GM19468 (cell line): ENCODE measurements at regions not wholly inside any gene's neighbourhood (a gene's known extent, or its start where the extent isn't known, plus 50 kb on each side); places are given as distances from the start of the nearest gene placed in this dataset.
"Not testable (repeated sequence)": the region's sequence is repeated elsewhere in the genome, so short reads cannot be mapped to it uniquely, and the experiment has no call there.

Source experiments
- ATAC-seq: cut with Tn5 transposase; IDR thresholded peaks from one replicate; pipeline ENCODE4 v1.9.1; 2021; ENCODE audit warnings: mild to moderate bottlenecking, moderate library complexity, moderate number of reproducible peaks; ENCODE audit not compliant: unreplicated experiment; ENCODE audit errors: extremely low read depth

DNA sequence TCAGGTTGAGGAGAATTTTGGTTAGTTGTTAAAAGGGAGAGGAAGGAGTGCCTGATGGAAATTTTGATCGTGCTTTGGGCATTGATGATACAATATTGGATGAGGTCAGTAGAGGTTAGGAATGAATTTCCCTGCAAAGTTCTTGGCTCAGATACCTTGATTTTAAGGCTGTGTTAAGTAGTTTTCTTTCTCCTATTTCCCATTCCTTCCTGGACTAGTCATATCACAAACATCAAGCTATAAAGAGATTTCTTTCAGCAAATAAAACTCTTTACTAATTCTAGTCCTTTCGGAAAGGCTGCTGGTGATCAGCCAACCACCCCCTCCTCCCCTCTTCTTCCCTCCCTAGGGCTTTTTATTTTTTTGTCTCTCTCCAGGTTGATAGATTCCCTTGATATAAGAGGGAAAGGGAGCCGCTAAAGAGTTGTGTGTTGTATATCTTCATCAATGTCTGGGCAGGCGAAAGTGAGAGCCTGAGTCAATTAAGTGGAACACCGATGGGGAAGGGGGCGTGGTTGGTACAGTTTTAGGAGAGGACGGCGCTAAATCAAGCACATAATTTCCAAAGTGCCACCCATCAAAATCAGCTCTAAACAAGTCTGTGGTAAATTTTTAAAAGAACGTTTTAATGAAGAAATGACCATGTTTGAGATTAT lies 100.1 kb upstream of the PLXNA2 start:
- ATAC-seq = no peak

DNA sequence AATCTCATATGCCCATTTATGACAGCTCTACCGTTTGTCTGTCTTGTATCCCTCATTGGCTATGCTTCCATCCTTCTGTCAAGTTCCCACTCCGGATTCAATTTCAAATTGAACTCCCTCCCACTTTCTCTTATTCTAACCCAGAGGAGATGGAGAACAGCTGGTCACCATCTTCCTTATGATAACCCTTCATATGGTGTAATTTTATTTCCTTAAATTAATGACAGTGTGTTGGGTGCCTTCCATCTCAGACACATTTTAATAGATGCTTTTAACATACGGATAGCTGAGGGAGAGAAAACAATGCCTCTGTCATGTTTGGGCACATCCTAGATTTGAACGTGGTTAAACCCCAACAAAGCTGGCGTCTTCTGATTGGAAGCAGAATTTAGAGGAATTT lies 103.0 kb upstream of the PLXNA2 start:
- ATAC-seq = no peak

DNA sequence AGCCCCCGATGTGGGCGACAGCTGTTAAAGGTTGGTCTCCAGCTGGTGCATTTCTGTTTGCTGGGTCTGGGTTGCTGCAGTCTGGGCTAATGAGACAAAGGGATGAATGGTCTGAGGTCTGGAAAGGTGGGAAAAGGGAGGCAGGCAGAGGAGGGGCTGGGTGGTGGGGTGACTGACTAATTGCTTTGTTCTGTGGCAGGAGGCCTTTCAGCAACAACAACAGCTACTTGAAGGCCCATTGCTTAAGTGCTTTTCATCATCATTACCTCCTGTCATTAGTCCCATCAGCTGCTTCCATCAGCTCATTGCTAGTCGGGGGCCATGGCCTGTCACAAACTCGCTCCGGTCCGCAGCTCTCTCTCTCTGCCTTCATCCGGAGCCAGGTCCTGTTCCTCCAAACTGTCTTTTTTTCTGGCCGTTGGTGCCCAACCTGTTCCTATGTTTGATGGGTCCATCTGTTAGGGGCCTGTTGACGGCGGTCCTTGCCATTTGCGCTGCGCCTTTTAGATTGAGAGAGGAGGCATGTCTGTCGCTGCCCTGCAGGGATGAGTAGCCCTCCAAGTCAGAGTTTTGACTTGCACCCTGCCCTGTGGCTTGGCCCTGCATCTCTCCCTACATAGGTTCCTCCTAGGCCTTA lies 105.6 kb upstream of the PLXNA2 start:
- no peak for ATAC-seq

DNA sequence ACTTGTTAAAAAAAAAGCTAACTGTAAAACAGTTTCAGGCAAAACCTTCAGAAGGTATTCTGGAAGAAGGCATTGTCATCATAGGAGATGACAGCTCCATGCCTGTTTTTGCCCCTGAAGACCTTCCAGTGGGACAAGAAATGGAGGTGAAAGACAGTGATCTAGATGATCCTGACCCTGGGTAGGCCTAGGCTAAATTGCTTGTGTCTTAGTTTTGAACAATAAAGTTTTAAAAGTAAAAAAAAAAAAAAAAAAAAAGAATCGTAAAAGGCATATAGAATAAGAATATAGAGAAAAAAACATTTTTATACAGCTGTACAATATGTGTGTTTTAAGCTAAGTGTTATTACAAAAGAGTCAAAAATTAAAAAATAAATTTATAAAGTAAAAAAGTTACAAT lies 106.6 kb upstream of the PLXNA2 start:
- ATAC-seq = no peak

DNA sequence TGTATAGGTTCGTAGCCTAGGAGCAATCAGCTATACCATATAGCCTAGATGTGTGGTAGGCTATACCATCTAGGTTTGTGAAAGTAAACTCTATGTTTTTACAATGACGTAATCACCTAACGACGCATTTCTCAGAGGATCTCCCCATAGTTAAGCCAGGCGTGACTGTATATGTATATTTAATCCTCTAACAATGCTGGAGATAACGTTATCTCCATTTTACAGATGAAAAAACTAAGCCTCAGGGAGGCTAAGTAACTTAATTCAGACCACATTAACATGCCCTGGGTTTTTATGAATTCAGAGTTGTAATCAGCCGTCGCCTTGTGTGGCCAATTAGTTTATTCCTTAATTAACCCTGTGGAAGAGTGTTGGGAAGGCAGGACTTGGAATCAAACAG lies 107.7 kb upstream of the PLXNA2 start:
- no peak for ATAC-seq

DNA sequence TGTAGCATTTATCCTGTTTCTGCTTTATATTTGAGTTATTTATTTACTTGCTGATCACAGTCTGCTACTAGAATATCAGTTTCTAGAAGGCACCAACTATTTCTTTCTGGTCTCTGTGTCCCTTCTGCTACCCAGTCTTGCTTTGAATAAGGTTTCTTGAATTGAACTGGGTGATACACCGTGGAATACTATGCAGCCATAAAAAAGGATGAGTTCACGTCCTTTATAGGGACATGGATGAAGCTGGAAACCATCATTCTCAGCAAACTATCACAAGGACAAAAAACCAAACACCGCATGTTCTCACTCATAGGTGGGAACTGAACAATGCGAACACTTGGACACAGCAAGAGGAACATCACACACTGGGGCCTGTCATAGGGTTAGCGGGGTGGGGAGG lies 109.6 kb upstream of the PLXNA2 start:
- ATAC-seq = not testable (repeated sequence)

DNA sequence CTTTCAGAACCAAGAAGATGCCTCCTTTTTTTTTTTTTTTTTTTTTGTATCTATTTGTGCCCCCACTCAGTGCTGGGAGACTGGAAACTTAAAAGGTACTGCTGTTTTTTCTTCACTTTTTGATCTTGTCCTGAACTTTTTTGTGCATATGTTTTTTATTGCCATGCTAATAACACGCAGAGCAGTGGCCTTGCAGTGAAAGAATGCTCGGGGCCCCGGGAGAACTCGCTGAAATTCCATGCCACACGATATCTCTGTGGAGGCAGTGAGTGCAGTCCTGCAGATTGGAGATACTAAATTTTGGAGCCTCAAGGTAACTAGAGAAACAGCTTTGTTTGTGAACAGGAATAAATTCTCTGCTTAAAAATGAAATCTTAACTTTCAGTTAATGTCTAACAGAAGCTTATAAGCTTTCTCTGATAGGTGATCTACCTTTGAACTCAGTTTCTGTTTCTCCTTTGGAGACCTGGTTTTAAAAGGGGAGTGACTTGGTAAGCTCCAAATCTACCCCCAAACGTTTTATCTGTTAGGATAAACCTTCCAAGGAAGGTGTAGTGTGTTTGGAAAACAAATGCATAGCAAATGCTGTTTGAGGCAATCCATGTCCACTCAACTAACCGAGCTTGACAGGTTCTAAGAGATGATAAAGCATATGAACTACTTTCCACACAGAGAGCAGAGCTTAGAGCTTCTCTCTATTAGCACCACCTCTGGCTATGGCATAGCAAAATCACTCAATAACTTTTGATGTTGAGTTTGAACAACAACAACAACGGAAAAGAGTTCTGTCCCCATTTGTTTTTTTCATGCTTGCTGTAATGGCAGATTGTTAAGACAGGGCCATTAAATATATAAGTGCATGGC lies 113.7 kb upstream of the PLXNA2 start:
- ATAC-seq = no peak

DNA sequence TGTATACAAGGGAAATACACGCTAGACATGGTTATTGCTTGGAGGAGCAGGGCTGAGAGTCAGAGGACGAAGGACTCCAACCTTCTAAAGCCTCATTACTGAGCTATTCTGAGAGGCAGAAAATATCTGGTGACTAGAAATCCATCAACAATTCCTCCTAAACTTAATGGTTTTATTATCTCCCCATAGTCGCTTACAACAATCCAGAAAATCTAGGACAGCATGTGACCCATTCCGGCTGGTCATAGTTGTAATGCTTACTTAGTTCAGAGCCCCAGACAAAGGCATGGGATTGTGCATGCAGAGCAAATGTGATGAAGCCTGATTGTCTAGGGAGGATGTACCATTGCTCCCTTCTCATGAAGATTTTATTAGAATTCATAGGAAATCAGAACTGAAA lies 114.5 kb upstream of the PLXNA2 start:
- no peak for ATAC-seq

DNA sequence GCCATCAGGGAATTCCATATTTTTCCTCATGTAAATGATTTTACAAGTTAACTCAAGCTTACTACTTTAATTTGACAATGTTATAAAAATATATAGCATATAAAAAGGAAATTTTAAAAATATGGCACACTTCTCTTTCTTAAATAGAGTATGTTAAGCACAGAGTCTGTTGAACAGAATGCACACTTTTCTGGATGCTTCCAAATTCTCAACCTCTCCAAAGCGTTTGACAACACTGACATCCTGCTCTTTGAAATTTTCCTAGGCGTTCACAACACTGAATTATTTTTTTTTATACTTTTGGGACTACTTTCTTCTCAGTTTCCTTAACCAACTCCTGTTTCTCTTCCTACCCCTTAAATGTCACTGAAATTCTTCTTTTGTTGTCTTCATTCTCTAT lies 117.8 kb upstream of the PLXNA2 start:
- ATAC-seq = no peak

DNA sequence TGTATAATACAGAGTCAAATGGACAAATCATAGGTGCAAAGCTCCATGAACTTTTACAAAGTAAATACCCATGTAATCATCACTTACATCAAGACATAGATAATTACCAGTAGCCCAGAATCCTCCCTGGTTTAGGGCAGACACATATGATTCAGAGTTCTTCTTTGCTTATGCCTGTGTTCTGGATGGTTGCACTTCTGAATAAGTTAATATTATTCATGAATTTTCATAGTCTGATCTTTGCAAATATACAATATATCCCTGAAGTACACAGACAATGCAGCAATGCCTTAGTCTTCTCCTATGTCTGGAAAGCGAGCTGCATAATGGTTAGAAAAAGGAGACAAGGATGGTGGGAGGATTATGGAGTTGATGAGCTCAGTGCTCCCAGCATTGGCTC lies 122.4 kb upstream of the PLXNA2 start:
- ATAC-seq = no peak

DNA sequence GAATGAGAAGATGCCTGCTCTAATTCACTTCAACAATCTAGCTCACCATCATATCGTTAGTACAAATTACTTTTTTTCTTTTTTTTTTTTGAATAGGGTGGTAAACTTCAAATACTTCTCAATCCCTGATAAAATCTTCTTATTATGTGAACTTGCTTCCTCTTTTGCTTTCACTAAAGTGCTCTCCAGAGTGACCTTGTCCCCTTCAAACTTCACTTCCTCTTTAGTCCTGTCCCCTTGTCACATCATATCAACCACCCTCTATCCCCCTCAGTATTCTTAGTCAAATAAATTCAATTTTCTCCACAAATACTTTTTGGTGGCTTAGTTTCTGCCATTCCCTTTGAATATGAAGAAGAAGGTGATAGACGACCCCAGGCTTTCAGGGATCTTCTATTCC lies 124.9 kb upstream of the PLXNA2 start:
- no peak for ATAC-seq

DNA sequence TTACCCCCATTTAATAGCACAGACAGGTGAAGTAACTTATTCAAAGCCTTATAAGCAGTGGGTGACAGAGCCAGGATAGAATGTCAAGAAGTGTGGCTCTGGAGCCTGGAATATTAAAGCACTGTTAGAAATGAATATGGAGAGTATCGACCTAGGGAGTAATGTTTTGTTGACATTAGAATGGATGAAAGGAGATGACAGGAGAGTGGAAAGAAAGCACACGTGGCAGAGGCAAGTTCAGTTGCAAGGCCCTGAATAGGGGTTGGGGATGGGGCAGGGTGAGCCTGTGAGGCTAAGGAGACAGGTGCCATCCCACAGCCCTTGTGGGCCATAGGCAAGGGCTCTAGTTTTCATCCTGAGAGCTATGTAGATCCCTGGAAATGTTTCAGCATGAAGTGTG lies 125.5 kb upstream of the PLXNA2 start:
- no peak for ATAC-seq

DNA sequence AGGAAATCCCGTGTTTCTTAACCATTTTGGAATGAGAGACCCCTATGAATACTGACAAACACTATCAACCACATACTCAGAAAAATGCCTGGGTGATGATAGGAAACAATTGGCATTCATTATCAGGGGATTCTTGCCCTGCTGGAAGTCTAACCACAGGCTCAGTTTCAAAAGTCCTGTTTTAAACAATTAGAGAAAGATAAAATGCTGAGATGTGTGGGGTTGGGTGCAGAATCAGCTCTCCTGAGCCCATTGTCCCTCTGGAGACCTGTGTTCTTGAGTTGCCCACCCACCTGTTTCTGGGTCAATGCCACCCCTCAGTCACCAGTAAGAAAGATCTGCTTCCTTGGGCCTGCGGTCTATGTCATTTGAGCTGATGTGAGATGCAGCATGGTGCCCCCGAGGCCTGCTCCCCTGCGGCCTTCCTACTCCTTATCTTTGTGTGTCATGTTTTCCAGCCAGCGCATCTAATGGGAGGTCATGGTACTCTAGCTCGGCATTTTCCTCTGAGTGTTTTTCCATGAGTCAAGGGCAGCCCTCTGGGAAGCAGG lies 130.3 kb upstream of the PLXNA2 start:
- ATAC-seq = no peak

DNA sequence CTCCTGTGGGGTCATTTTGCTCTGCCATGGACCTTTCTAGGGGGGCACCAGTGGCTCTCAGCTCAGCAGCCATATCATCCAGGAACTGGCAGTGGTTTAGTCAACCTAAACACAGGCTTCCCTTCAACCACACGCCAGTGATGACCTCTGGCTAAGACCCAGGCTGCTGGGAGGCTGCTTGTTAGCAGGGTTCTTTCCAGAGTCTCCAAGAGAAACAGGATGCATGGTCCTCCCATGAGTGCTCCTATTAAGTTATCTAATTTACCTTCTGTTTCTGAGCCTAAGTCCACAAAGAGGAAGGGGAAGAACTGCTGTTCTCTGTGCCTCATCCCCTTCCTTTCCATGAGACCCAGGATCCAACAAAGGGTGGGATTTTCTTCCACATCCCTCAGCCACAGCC lies 137.3 kb upstream of the PLXNA2 start:
- ATAC-seq = no peak

DNA sequence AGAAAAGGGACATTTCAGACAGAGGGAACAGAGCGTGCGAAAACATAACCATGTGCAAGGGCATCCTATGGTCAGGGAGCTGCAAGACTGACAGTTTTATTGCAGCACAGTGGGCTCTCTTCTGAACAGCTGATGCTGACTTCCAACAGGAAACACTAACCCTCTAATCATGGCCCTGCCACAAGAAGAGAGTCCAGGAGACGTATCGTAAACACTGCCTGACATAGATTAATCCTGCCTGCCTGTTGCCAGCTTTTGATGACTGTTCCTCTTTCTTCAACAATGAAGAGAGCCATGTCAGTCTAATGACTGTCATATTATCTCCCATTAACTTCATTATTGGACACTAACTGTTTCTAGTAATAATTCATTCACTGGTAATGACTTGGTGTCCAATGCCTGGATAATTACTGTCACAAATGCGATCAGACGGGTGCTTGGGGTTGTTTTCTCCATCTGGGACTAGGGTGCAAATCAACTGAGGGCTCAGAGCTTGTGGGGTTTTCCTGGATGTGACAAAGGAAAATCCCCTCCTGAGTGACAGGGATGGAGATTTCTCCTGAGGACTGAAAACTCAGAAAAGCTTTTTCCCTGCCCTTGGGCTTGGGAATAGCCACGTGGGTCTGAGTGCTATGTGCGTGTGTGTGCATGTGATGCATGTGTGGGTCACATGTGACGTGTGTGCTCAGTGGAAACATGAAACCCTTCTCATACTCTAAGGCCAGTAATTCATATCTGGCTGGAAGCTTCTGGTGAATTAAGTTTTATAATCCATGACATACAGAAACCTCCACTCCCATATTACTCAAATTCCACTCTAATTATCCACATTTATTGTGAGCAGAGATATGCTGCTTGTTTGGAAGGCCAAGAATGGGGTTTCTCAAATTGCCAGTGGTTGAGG lies 144.0 kb upstream of the PLXNA2 start:
- no peak for ATAC-seq

DNA sequence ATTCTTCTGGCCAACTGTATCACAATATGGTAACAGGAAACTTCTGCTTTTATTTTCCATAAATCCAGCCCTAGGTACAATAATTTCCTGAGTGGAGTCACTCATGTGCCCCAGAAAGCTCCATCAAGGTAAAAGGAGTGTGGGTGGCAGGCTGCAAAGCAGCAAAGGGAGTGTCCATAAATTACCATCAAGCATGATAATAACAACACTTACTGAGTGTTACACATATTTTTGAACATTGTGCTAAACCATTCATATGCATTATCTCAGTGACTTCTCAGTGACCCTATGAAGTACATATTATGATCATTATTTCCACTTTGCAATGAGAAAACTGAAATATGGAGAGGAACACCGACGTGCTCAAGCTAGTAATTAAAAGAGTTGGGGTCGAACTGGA lies 149.2 kb upstream of the PLXNA2 start:
- no peak for ATAC-seq

DNA sequence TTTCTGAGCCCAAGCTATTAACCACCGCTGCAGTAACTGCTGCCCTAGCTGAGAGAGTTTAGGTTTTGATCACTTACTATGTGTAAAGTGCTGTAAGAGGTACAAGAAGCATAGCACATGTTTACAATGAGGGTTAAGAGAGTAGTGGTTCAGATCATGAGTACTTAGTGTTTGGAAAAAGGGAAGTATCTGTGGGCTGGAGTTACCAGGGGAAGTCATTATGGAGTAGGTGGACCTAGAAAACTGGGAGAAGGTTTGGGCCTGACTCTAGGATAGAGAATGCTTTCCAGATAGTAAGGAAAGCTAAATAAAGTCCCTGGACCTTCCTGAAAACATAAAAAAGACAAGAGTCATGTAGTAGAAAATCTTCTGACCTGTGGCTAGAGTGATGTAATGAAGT lies 149.6 kb upstream of the PLXNA2 start:
- ATAC-seq = no peak

DNA sequence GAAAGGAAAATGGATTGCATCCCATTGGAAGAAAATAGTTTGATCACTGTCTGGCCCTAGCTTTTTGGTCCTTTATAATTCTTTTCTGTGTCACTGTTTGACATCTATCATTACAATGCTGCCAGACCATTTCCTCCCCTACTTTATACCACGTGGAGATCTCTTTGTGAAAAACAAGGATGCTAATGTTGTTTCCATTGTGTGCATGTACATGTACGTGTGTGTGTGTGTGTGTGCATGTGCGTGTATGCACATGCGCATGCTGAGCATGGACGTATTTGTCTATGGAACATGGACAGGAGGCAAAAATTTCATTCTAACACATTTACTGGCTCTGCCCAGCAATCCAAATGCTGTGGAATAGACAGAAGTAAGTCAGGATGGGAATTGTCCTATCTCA lies 153.1 kb upstream of the PLXNA2 start:
- no peak for ATAC-seq

DNA sequence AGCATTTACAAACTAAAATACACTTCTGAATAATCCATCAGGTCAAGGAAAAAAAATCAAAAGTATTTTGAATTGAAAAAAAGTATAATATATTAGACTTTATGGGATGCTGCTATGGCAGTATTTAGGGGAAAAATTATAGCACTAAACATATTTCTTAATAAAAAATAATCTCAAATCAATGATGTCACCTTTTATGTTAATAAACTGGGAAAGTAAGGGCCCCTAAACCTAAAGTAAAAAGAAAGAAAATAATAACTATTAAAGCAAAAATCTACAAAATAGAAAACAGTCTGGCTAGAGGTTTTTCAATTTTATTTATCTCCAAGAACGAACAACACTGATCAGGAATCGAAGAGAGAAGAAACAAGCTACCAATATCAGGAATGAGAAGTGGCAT lies 160.8 kb upstream of the PLXNA2 start:
- no peak for ATAC-seq

DNA sequence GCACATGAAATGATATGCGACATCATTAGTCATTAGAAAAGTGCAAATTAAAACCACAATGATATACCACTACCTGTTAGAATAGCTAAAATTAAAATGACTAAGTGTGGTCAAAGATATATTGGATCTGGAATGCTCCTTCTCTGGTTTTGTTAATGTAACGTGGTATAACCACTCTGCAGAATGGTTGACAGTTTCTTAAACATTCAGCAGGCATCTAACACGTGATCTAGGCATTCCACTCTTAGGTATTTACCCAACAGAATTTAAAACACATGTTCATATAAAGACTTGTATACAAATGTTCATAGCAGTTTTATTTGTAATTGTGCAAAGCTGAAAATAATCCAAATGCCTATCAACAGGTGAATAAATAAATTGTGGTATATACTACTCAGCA lies 165.0 kb upstream of the PLXNA2 start:
- ATAC-seq = no peak
